GM12891 (cell line): ENCODE measurements at regions not wholly inside any gene's neighbourhood (a gene's known extent, or its start where the extent isn't known, plus 50 kb on each side); places are given as distances from the start of the nearest gene placed in this dataset.

Source experiments
- PAX5 ChIP-seq: IDR thresholded peaks from 2 replicates; pipeline ENCODE4 v1.6.1; 2011; ENCODE audit warnings: low read length, moderate library complexity, mild to moderate bottlenecking; ENCODE audit not compliant: insufficient read depth, severe bottlenecking
- POLR2A ChIP-seq: IDR thresholded peaks from 2 replicates; pipeline ENCODE4 v1.6.1; 2011; ENCODE audit warnings: low read depth, low read length, control low read depth
- POLR2AphosphoS5 ChIP-seq: IDR thresholded peaks from 2 replicates; pipeline ENCODE4 v1.6.1; 2011; ENCODE audit warnings: low read depth, low read length, control low read depth
- POU2F2 ChIP-seq: IDR thresholded peaks from 2 replicates; pipeline ENCODE4 v1.6.1; 2011; ENCODE audit warnings: low read depth, mild to moderate bottlenecking, control low read depth, low read length, moderate library complexity
- SPI1 ChIP-seq: IDR thresholded peaks from 2 replicates; pipeline ENCODE4 v1.6.1; 2011; ENCODE audit warnings: low read depth, low read length, control low read depth
- TAF1 ChIP-seq: IDR thresholded peaks from 2 replicates; pipeline ENCODE4 v1.6.1; 2011; ENCODE audit warnings: low read depth, low read length, control low read depth

DNA sequence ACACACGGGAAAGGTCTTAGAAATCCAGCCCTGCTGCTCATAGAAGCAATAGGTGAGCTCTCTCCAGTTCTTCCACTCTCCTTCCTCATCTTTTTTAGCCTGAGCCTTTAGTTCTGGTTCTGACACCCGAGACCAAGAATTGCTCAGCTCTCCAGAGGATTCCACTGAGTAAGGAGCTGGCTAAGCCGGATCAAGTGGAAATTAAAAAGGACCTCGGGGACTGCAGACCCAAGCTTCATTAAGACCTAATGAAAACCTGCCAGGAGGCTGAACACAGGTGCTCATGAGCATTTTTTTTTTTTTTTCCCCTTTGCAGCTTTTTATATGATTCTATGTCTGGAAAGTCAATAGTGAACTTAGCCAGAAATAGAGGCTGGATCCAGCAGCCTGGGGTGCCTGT lies 1176.0 kb upstream of the AUTS2 start:
- TF ChIP-seq POLR2AphosphoS5, result no peak
- TF ChIP-seq POLR2A, result no peak
- TF ChIP-seq TAF1, result no peak
- no peak for TF ChIP-seq SPI1
- no peak for TF ChIP-seq PAX5
- no peak for TF ChIP-seq POU2F2
